Loucy (cell line): ENCODE measurements at regions not wholly inside any gene's neighbourhood (a gene's known extent, or its start where the extent isn't known, plus 50 kb on each side); places are given as distances from the start of the nearest gene placed in this dataset.

Experiments used
- H2AFZ ChIP-seq: fragments of 200-600 bp; sonication (generic); 2 replicates; pipeline ENCODE4 v1.6.0; 2016; ENCODE audit warnings: antibody characterized with exemption, mild to moderate bottlenecking, low read length, moderate library complexity
- H3F3A ChIP-seq: fragments of 200-600 bp; 2 replicates; pipeline ENCODE4 v1.6.0; 2016; ENCODE audit warnings: antibody characterized with exemption, low read depth, mild to moderate bottlenecking
- H3K27me3 ChIP-seq: fragments of 200-600 bp; sonication (generic); 2 replicates; pipeline ENCODE4 v1.6.1; 2014; ENCODE audit warnings: low read length, mild to moderate bottlenecking; ENCODE audit not compliant: insufficient read depth, poor library complexity, severe bottlenecking
- H3K36me3 ChIP-seq: fragments of 200-600 bp; sonication (generic); 2 replicates; pipeline ENCODE4 v1.6.1; 2016; ENCODE audit warnings: low read length; ENCODE audit not compliant: insufficient read depth
- H3K4me1 ChIP-seq: fragments of 200-600 bp; sonication (generic); 2 replicates; pipeline ENCODE4 v1.5.1; 2014; ENCODE audit warnings: low read length, mild to moderate bottlenecking; ENCODE audit not compliant: insufficient read depth, poor library complexity, severe bottlenecking
- H3K4me2 ChIP-seq: fragments of 200-600 bp; sonication (generic); 2 replicates; pipeline ENCODE4 v1.6.0; 2014; ENCODE audit warnings: antibody characterized with exemption, low read length, low read depth, mild to moderate bottlenecking; ENCODE audit not compliant: poor library complexity, severe bottlenecking
- H3K4me3 ChIP-seq: fragments of 200-600 bp; sonication (generic); 2 replicates; pipeline ENCODE4 v1.5.1; 2014; ENCODE audit warnings: low read length, mild to moderate bottlenecking, mixed read lengths; ENCODE audit not compliant: poor library complexity, severe bottlenecking
- H3K79me2 ChIP-seq: fragments of 200-600 bp; sonication (generic); 2 replicates; pipeline ENCODE4 v1.6.1; 2014; ENCODE audit warnings: low read length; ENCODE audit not compliant: insufficient read depth
- H3K9ac ChIP-seq: fragments of 200-600 bp; sonication (generic); 2 replicates; pipeline ENCODE4 v1.6.0; 2014; ENCODE audit warnings: mild to moderate bottlenecking, low read depth, low read length, moderate library complexity; ENCODE audit not compliant: poor library complexity, severe bottlenecking
- H3K9me2 ChIP-seq: fragments of 200-600 bp; sonication (generic); replicated peaks from 2 replicates; pipeline ENCODE4 v1.6.1; 2016; ENCODE audit warnings: low read depth, low read length, mixed read lengths
- H3K9me3 ChIP-seq: fragments of 200-600 bp; sonication (generic); 2 replicates; pipeline ENCODE4 v1.6.1; 2014; ENCODE audit warnings: mild to moderate bottlenecking, antibody characterized with exemption, low read length, low read depth; ENCODE audit not compliant: insufficient read depth
- H4K20me1 ChIP-seq: fragments of 200-600 bp; sonication (generic); 2 replicates; pipeline ENCODE4 v1.6.0; 2014; ENCODE audit warnings: antibody characterized with exemption, low read length, mild to moderate bottlenecking; ENCODE audit not compliant: insufficient read depth, poor library complexity, severe bottlenecking
- EZH2phosphoT487 ChIP-seq: fragments of 200-600 bp; IDR thresholded peaks from 2 replicates; pipeline ENCODE4 v1.6.1; 2018; ENCODE audit warnings: antibody characterized with exemption, mild to moderate bottlenecking, moderate library complexity, borderline replicate concordance
- TF ChIP-seq, protein P1 (sequence below): fragments of 200-600 bp; sonication (generic); conservative IDR thresholded peaks from 2 replicates; pipeline ENCODE4 v1.5.1; 2014; ENCODE audit warnings: mild to moderate bottlenecking, antibody characterized with exemption, low read length

DNA sequence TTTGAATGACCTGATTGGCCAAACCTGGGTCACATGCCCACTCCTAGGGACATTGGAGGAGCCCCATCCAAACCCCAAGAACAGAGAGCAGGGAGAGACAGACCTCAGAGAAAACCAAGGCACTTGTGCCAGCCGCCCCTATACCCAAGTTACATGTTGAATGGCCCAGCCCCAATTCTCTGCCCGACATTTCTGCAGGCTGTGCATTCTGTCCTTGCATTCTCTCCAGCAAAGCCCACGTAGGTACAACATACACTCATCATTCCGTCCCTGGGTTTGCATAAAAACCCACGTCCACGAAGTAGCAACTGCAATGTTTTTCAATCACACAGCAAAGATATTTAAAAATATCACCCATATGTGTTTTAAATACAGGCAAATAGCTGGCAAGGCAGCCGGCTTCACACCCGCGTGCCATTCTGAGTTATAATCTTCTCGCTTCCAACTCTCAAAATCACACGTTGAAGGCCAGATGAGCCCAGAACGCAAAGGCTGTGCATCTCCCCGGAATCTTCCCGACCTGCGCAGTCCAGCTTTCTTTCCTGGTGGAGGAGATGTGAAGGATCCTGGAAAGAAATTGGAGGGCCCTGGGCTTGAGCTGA, 91.7 kb upstream of the MYL2 start:
- H3K4me2 ChIP-seq: no peak overlapping the region
- H3K4me3 ChIP-seq: no peak overlapping the region
- H3F3A ChIP-seq: no peaks in the 10 kb centered on the region
- H3K79me2 ChIP-seq: no peaks in the 10 kb centered on the region
- TF ChIP-seq, protein P1, sequence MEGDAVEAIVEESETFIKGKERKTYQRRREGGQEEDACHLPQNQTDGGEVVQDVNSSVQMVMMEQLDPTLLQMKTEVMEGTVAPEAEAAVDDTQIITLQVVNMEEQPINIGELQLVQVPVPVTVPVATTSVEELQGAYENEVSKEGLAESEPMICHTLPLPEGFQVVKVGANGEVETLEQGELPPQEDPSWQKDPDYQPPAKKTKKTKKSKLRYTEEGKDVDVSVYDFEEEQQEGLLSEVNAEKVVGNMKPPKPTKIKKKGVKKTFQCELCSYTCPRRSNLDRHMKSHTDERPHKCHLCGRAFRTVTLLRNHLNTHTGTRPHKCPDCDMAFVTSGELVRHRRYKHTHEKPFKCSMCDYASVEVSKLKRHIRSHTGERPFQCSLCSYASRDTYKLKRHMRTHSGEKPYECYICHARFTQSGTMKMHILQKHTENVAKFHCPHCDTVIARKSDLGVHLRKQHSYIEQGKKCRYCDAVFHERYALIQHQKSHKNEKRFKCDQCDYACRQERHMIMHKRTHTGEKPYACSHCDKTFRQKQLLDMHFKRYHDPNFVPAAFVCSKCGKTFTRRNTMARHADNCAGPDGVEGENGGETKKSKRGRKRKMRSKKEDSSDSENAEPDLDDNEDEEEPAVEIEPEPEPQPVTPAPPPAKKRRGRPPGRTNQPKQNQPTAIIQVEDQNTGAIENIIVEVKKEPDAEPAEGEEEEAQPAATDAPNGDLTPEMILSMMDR: no peak
- TF ChIP-seq EZH2phosphoT487: no peak
- no peaks in the 10 kb centered on the region for H3K9me2 ChIP-seq
- H3K27me3 ChIP-seq: no peaks in the 10 kb centered on the region
- H3K9me3 ChIP-seq: no peaks in the 10 kb centered on the region
- H3K36me3 ChIP-seq: no peaks in the 10 kb centered on the region
- no peak overlapping the region for H3K9ac ChIP-seq
- H3K4me1 ChIP-seq: no peaks in the 10 kb centered on the region
- no peak overlapping the region for H2AFZ ChIP-seq
- H4K20me1 ChIP-seq: no peaks in the 10 kb centered on the region

DNA sequence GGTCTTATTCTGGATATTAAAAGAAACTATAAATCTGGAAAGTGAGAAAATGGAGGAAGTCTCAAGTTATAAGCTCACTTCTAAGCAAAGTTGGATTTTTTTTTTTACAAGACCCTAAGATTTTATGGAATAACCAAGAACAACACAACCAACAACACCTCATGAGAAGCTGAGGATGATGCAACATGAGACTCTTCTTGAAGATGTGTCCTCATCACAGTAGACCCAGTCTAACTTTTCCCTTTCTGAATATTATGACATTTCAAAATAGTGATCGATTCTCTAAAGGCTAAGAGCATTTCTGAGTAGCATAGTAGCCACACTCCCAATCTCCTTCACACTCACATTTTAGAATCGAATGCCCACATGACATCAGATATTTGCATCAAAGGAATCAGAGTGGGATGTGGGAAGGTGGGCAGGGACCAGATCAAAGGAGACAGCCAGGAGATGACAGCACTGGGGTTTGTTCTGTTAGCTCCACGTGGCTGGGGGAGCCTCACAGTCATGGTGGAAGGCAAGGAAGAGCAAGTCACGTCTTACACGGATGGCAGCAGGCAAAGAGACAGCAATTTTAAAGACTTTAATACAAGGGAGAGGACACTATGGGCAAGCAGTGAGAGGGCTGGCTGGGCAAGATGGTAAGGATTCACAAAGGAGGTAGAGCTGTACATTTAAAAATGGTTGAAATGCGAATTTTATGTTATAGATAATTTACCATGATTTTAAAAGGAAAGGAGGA, 90.7 kb upstream of the MYL2 start:
- TF ChIP-seq EZH2phosphoT487: no peak
- TF ChIP-seq, protein P1: no peak
- Histone ChIP-seq H3K9me2 (no peaks in the 10 kb centered on the region), H3K9me3 (no peaks in the 10 kb centered on the region), H3K9ac (no peak overlapping the region), H3K4me2 (no peak overlapping the region), H4K20me1 (no peaks in the 10 kb centered on the region), H3K27me3 (no peaks in the 10 kb centered on the region), H3K4me3 (no peak overlapping the region), H2AFZ (no peak overlapping the region), H3F3A (no peaks in the 10 kb centered on the region), H3K79me2 (no peaks in the 10 kb centered on the region), H3K36me3 (no peaks in the 10 kb centered on the region), H3K4me1 (no peaks in the 10 kb centered on the region)

DNA sequence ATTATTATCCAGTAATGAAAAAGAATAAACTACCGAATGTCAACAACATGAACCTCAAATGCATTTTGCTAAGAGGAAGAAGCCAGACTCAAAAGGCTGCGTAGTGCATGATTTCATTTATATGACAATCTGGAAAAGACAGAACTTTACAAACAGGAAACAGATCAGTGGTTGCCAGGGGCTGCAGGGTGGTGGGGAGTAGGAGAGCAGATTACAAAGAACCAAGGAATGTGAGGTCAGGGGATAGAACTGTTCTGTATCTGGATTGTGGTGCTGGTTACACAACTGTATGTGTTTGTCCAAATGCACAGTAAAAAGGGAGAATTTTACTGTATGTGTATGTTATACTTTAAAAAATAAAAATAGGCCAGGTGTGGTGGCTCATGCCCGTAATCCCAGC, 89.7 kb upstream of the MYL2 start:
- no peaks in the 10 kb centered on the region for H3K36me3 ChIP-seq
- no peaks in the 10 kb centered on the region for H3K9me3 ChIP-seq
- no peak overlapping the region for H3K4me2 ChIP-seq
- H3K4me1 ChIP-seq: no peaks in the 10 kb centered on the region
- no peaks in the 10 kb centered on the region for H3F3A ChIP-seq
- H3K9me2 ChIP-seq: no peaks in the 10 kb centered on the region
- H2AFZ ChIP-seq: no peak overlapping the region
- no peaks in the 10 kb centered on the region for H3K27me3 ChIP-seq
- no peaks in the 10 kb centered on the region for H4K20me1 ChIP-seq
- H3K9ac ChIP-seq: no peak overlapping the region
- no peak overlapping the region for H3K4me3 ChIP-seq
- H3K79me2 ChIP-seq: no peaks in the 10 kb centered on the region
- TF ChIP-seq, protein P1: no peak
- no peak for TF ChIP-seq EZH2phosphoT487
